GM23248 (cell line): ENCODE measurements at regions not wholly inside any gene's neighbourhood (a gene's known extent, or its start where the extent isn't known, plus 50 kb on each side); places are given as distances from the start of the nearest gene placed in this dataset.

ENCODE experiments used
- DNase-seq: peaks from one replicate; pipeline ENCODE4 v3.0.0-alpha.2; 2015
- H2AFZ ChIP-seq: fragments of 200-600 bp; sonication (generic); 2 replicates; pipeline ENCODE4 v1.6.1; 2016; ENCODE audit warnings: antibody characterized with exemption
- H3F3A ChIP-seq: fragments of 200-600 bp; sonication (generic); 2 replicates; pipeline ENCODE4 v1.6.1; 2016; ENCODE audit warnings: mild to moderate bottlenecking, antibody characterized with exemption, mixed run types; ENCODE audit not compliant: insufficient read depth
- H3K27ac ChIP-seq: fragments of 200-600 bp; sonication (generic); 2 replicates; pipeline ENCODE4 v1.5.1; 2016; ENCODE audit warnings: mild to moderate bottlenecking
- H3K27me3 ChIP-seq: fragments of 200-600 bp; sonication (generic); replicated peaks from 2 replicates; pipeline ENCODE4 v1.6.1; 2016; ENCODE audit warnings: mild to moderate bottlenecking; ENCODE audit not compliant: insufficient read depth
- H3K36me3 ChIP-seq: fragments of 200-600 bp; sonication (generic); 2 replicates; pipeline ENCODE4 v1.6.1; 2016; ENCODE audit warnings: low read depth, mild to moderate bottlenecking
- H3K4me1 ChIP-seq: fragments of 200-600 bp; sonication (generic); 2 replicates; pipeline ENCODE4 v1.6.1; 2016; ENCODE audit warnings: mild to moderate bottlenecking; ENCODE audit not compliant: insufficient read depth
- H3K4me2 ChIP-seq: fragments of 200-600 bp; sonication (generic); one replicate; pipeline ENCODE4 v1.6.1; 2016; ENCODE audit warnings: mild to moderate bottlenecking; ENCODE audit not compliant: unreplicated experiment
- H3K4me3 ChIP-seq: fragments of 200-600 bp; sonication (generic); 2 replicates; pipeline ENCODE4 v1.5.1; 2016; ENCODE audit warnings: mild to moderate bottlenecking
- H3K79me2 ChIP-seq: fragments of 200-600 bp; sonication (generic); 2 replicates; pipeline ENCODE4 v1.6.1; 2016; ENCODE audit warnings: mild to moderate bottlenecking; ENCODE audit not compliant: insufficient read depth
- H3K9ac ChIP-seq: fragments of 200-600 bp; sonication (generic); 2 replicates; pipeline ENCODE4 v1.6.1; 2016; ENCODE audit warnings: mild to moderate bottlenecking
- H3K9me2 ChIP-seq: fragments of 200-600 bp; sonication (generic); 2 replicates; pipeline ENCODE4 v1.6.1; 2016; ENCODE audit warnings: mixed run types, mild to moderate bottlenecking, moderate library complexity; ENCODE audit not compliant: insufficient read depth
- H3K9me3 ChIP-seq: fragments of 200-600 bp; sonication (generic); one replicate; pipeline ENCODE4 v1.6.1; 2017; ENCODE audit warnings: low read depth
- H4K20me1 ChIP-seq: fragments of 200-600 bp; sonication (generic); 2 replicates; pipeline ENCODE4 v1.6.0; 2016; ENCODE audit not compliant: insufficient read depth
- EZH2 ChIP-seq: fragments of 200-600 bp; sonication (generic); IDR thresholded peaks from 2 replicates; pipeline ENCODE4 v1.6.1; 2018; ENCODE audit warnings: antibody characterized with exemption, mild to moderate bottlenecking; ENCODE audit not compliant: insufficient read depth, poor library complexity, severe bottlenecking
- EZH2phosphoT487 ChIP-seq: fragments of 200-600 bp; sonication (generic); IDR thresholded peaks from 2 replicates; pipeline ENCODE4 v1.6.1; 2018; ENCODE audit warnings: antibody characterized with exemption, moderate library complexity, mild to moderate bottlenecking, low read depth; ENCODE audit not compliant: insufficient read depth
- WGBS, 2 experiments: methylation state at CpG; one replicate each; pipeline ENCODE4 v1.1.6; 2015 to 2017; ENCODE audit warnings: low lambda C conversion rate in 2 of 2, low coverage in 1 of 2; ENCODE audit errors: missing lambda C conversion rate in 2 of 2; 5-methylcytosine and 5-hydroxymethylcytosine counted together
- in situ Hi-C: fragments of 300-500 bp; cut with MboI; formaldehyde crosslinking; loops from 2 replicates; pipeline ENCODE4 v1.15.0; 2020

- DNase-seq: no peak
- H3K27ac ChIP-seq: no peak overlapping the region
- no peaks in the 10 kb centered on the region for H3K27me3 ChIP-seq
- no peaks in the 10 kb centered on the region for H3K79me2 ChIP-seq
- H3K4me2 ChIP-seq: no peak overlapping the region
- in situ Hi-C loops: no loop called here
- H3K9me3 ChIP-seq: no peaks in the 10 kb centered on the region
- no peaks in the 10 kb centered on the region for H3F3A ChIP-seq
- H4K20me1 ChIP-seq: no peaks in the 10 kb centered on the region
- TF ChIP-seq EZH2phosphoT487 (no peak), EZH2 (no peak)
- H3K9ac ChIP-seq: no peak overlapping the region
- 9 to 11% methylated on average over 11 to 13 of the region's 13 CpGs for WGBS, 2 experiments
- H3K4me3 ChIP-seq: no peak overlapping the region
- H3K36me3 ChIP-seq: no peaks in the 10 kb centered on the region
- no peaks in the 10 kb centered on the region for H3K4me1 ChIP-seq
- no peak overlapping the region for H2AFZ ChIP-seq
- no peaks in the 10 kb centered on the region for H3K9me2 ChIP-seq
Observed at GRCh38 chr12:131348231-131348630, 362.7 kb upstream of the SFSWAP start.

- Histone ChIP-seq H3K36me3 (no peaks in the 10 kb centered on the region), H3K27me3 (no peaks in the 10 kb centered on the region), H3F3A (no peaks in the 10 kb centered on the region), H3K9me3 (no peaks in the 10 kb centered on the region), H4K20me1 (no peaks in the 10 kb centered on the region), H3K9me2 (no peaks in the 10 kb centered on the region), H3K4me1 (no peaks in the 10 kb centered on the region), H3K79me2 (no peaks in the 10 kb centered on the region), H3K4me3 (no peak overlapping the region), H3K27ac (no peak overlapping the region), H3K4me2 (no peak overlapping the region), H2AFZ (no peak overlapping the region), H3K9ac (no peak overlapping the region)
- in situ Hi-C loops: no loop called here
- 10 to 16% methylated on average over 4 of the region's 4 CpGs for WGBS, 2 experiments
- no peak for DNase-seq
- TF ChIP-seq EZH2 (no peak), EZH2phosphoT487 (no peak)
Observed at GRCh38 chr12:131348646-131349045, 362.2 kb upstream of the SFSWAP start.

GRCh38 chr12:131349397-131350127 lies 361.3 kb upstream of the SFSWAP start:
- no peaks in the 10 kb centered on the region for H3K36me3 ChIP-seq
- no peaks in the 10 kb centered on the region for H3K79me2 ChIP-seq
- H3K9me2 ChIP-seq: no peaks in the 10 kb centered on the region
- TF ChIP-seq EZH2: no peak
- TF ChIP-seq EZH2phosphoT487: no peak
- no peaks in the 10 kb centered on the region for H3F3A ChIP-seq
- no peak overlapping the region for H2AFZ ChIP-seq
- H3K9ac ChIP-seq: no peak overlapping the region
- no peak for DNase-seq
- H3K4me2 ChIP-seq: no peak overlapping the region
- in situ Hi-C loops: no loop called here
- H3K27me3 ChIP-seq: no peaks in the 10 kb centered on the region
- H3K27ac ChIP-seq: no peak overlapping the region
- H3K4me3 ChIP-seq: no peak overlapping the region
- H3K9me3 ChIP-seq: no peaks in the 10 kb centered on the region
- H3K4me1 ChIP-seq: no peaks in the 10 kb centered on the region
- WGBS, 2 experiments: 62 to 64% methylated on average over 20 of the region's 20 CpGs
- no peaks in the 10 kb centered on the region for H4K20me1 ChIP-seq

- WGBS, 2 experiments: 34 to 44% methylated on average over 3 of the region's 3 CpGs
- H3K9me3 ChIP-seq: no peaks in the 10 kb centered on the region
- no peaks in the 10 kb centered on the region for H3K9me2 ChIP-seq
- DNase-seq: no peak
- no peak overlapping the region for H3K9ac ChIP-seq
- no peak overlapping the region for H3K4me2 ChIP-seq
- H3K79me2 ChIP-seq: no peaks in the 10 kb centered on the region
- no peaks in the 10 kb centered on the region for H3K36me3 ChIP-seq
- no peak overlapping the region for H3K4me3 ChIP-seq
- H4K20me1 ChIP-seq: no peaks in the 10 kb centered on the region
- H3K4me1 ChIP-seq: no peaks in the 10 kb centered on the region
- H3F3A ChIP-seq: no peaks in the 10 kb centered on the region
- H3K27ac ChIP-seq: no peak overlapping the region
- no peak for TF ChIP-seq EZH2phosphoT487
- H2AFZ ChIP-seq: no peak overlapping the region
- in situ Hi-C loops: no loop called here
- no peaks in the 10 kb centered on the region for H3K27me3 ChIP-seq
Observed at GRCh38 chr12:131350943-131351318, 360.0 kb upstream of the SFSWAP start.
